K562 (cell line): ENCODE measurements at regions not wholly inside any gene's neighbourhood (a gene's known extent, or its start where the extent isn't known, plus 50 kb on each side); places are given as distances from the start of the nearest gene placed in this dataset.
A peak's percentile ranks its signal among the peaks of the same experiment; 100 is the strongest.

Experiments used
- ETS2 ChIP-seq: IDR thresholded peaks from 2 replicates; pipeline ENCODE4 v1.6.1; 2016; ENCODE audit warnings: borderline replicate concordance, missing genetic modification characterization, mild to moderate bottlenecking, moderate library complexity, missing compliant biosample characterization; ENCODE audit not compliant: poor library complexity, severe bottlenecking
- FOSL1 ChIP-seq: fragments of 200-800 bp; sonication (Bioruptor generic); conservative IDR thresholded peaks from 2 replicates; pipeline ENCODE4 v1.6.1; 2016; ENCODE audit warnings: missing genetic modification characterization, missing compliant biosample characterization
- JUN ChIP-seq, 2 experiments: sonication (generic) in 1 of 2; formaldehyde crosslinking in 1 of 2; IDR thresholded peaks; 2 replicates each; pipeline versions ENCODE4 v1.6.1 to v1.8.0; 2012 to 2022; ENCODE audit warnings: borderline replicate concordance in 2 of 2, mild to moderate bottlenecking in 2 of 2, improper control_type of control experiment in 1 of 2, low read depth in 1 of 2, low read length in 1 of 2, missing genetic modification reagents in 1 of 2
- JUND ChIP-seq, 2 experiments: IDR thresholded peaks; 2 replicates in 1 of 2; 3 replicates in 1 of 2; pipeline ENCODE4 v1.6.1; 2011; ENCODE audit warnings: borderline replicate concordance in 2 of 2, low read depth in 2 of 2, low read length in 2 of 2, improper control_type of control experiment in 1 of 2, missing biosample characterization in 1 of 2, missing genetic modification characterization in 1 of 2, missing genetic modification reagents in 1 of 2
- KDM5B ChIP-seq: fragments of 200-600 bp; sonication (generic); IDR thresholded peaks from 2 replicates; pipeline ENCODE4 v1.6.1; 2012; ENCODE audit warnings: low read depth, mild to moderate bottlenecking, moderate library complexity, low read length, control low read depth, inconsistent platforms; ENCODE audit not compliant: insufficient replicate concordance
- MIER1 ChIP-seq: fragments of 450-650 bp; IDR thresholded peaks from 2 replicates; pipeline ENCODE4 v1.6.1; 2016; ENCODE audit warnings: antibody characterized with exemption, mild to moderate bottlenecking, low read depth
- PTBP1 ChIP-seq: fragments of 200-400 bp; formaldehyde crosslinking; IDR thresholded peaks from 2 replicates; pipeline ENCODE4 v1.6.1; 2017; ENCODE audit warnings: low read depth, low read length
- RBM39 ChIP-seq: fragments of 200-400 bp; formaldehyde crosslinking; optimal IDR thresholded peaks from 2 replicates; pipeline ENCODE3; 2018; ENCODE audit warnings: low read depth, low read length
- ZNF3 ChIP-seq: fragments of 250-450 bp; sonication (Bioruptor Pico); IDR thresholded peaks from 2 replicates; pipeline ENCODE4 v1.5.0; 2021; ENCODE audit warnings: mild to moderate bottlenecking, moderate library complexity
- TF ChIP-seq, protein P1 (sequence below), 2 experiments: fragments of 450-650 bp in 1 of 2; sonication (generic) in 1 of 2; formaldehyde crosslinking in 1 of 2; IDR thresholded peaks; 2 replicates each; pipeline versions ENCODE4 v1.7.1 to v1.9.0; 2016 to 2022; ENCODE audit warnings: inconsistent platforms in 1 of 2, mild to moderate bottlenecking in 1 of 2, missing genetic modification reagents in 1 of 2
- TF ChIP-seq, protein P2 (sequence below): IDR thresholded peaks from 2 replicates; pipeline ENCODE4 v1.6.1; 2011; ENCODE audit warnings: borderline replicate concordance, low read depth, mild to moderate bottlenecking, moderate library complexity, low read length; ENCODE audit not compliant: insufficient read depth, poor library complexity, severe bottlenecking

- peak; percentile 52 for TF ChIP-seq JUND (IDR thresholded peaks at IDR 0.05; ENCODE audit: borderline replicate concordance, low read depth, low read length)
- TF ChIP-seq JUND (tag; IDR thresholded peaks at IDR 0.05; ENCODE audit: borderline replicate concordance, low read depth, low read length): no peak; the same call in 2 of the 3 replicates
- TF ChIP-seq PTBP1: no peak
- TF ChIP-seq MIER1: no peak
- no peak for TF ChIP-seq KDM5B
- TF ChIP-seq ZNF3: no peak
- TF ChIP-seq FOSL1 (tag): 0 out of 2 replicates have a peak, but pooled peaks have one; percentile 18
- no peak for TF ChIP-seq RBM39
- TF ChIP-seq, protein P1, sequence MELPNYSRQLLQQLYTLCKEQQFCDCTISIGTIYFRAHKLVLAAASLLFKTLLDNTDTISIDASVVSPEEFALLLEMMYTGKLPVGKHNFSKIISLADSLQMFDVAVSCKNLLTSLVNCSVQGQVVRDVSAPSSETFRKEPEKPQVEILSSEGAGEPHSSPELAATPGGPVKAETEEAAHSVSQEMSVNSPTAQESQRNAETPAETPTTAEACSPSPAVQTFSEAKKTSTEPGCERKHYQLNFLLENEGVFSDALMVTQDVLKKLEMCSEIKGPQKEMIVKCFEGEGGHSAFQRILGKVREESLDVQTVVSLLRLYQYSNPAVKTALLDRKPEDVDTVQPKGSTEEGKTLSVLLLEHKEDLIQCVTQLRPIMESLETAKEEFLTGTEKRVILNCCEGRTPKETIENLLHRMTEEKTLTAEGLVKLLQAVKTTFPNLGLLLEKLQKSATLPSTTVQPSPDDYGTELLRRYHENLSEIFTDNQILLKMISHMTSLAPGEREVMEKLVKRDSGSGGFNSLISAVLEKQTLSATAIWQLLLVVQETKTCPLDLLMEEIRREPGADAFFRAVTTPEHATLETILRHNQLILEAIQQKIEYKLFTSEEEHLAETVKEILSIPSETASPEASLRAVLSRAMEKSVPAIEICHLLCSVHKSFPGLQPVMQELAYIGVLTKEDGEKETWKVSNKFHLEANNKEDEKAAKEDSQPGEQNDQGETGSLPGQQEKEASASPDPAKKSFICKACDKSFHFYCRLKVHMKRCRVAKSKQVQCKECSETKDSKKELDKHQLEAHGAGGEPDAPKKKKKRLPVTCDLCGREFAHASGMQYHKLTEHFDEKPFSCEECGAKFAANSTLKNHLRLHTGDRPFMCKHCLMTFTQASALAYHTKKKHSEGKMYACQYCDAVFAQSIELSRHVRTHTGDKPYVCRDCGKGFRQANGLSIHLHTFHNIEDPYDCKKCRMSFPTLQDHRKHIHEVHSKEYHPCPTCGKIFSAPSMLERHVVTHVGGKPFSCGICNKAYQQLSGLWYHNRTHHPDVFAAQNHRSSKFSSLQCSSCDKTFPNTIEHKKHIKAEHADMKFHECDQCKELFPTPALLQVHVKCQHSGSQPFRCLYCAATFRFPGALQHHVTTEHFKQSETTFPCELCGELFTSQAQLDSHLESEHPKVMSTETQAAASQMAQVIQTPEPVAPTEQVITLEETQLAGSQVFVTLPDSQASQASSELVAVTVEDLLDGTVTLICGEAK (IDR thresholded peaks at IDR 0.05): no peak
- TF ChIP-seq, protein P1 (CRISPR knock-in tag; IDR thresholded peaks at IDR 0.05): no peak
- 0 out of 2 replicates have a peak, but pooled peaks have one; percentile 24 for TF ChIP-seq JUN (IDR thresholded peaks at IDR 0.05; ENCODE audit: borderline replicate concordance, low read depth, low read length)
- TF ChIP-seq JUN (CRISPR knock-in tag; IDR thresholded peaks at IDR 0.05; ENCODE audit: borderline replicate concordance): no peak
- TF ChIP-seq ETS2: no peak
- TF ChIP-seq, protein P2, sequence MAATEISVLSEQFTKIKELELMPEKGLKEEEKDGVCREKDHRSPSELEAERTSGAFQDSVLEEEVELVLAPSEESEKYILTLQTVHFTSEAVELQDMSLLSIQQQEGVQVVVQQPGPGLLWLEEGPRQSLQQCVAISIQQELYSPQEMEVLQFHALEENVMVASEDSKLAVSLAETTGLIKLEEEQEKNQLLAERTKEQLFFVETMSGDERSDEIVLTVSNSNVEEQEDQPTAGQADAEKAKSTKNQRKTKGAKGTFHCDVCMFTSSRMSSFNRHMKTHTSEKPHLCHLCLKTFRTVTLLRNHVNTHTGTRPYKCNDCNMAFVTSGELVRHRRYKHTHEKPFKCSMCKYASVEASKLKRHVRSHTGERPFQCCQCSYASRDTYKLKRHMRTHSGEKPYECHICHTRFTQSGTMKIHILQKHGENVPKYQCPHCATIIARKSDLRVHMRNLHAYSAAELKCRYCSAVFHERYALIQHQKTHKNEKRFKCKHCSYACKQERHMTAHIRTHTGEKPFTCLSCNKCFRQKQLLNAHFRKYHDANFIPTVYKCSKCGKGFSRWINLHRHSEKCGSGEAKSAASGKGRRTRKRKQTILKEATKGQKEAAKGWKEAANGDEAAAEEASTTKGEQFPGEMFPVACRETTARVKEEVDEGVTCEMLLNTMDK: peak; percentile 56
These were observed 80.3 kb downstream of the RAMP3 start (continued) for GRCh38 chr7:45237788-45238461.
